ENCODE measurements at regions not wholly inside any gene's neighbourhood (a gene's known extent, or its start where the extent isn't known, plus 50 kb on each side); places are given as distances from the start of the nearest gene placed in this dataset.

DNA sequence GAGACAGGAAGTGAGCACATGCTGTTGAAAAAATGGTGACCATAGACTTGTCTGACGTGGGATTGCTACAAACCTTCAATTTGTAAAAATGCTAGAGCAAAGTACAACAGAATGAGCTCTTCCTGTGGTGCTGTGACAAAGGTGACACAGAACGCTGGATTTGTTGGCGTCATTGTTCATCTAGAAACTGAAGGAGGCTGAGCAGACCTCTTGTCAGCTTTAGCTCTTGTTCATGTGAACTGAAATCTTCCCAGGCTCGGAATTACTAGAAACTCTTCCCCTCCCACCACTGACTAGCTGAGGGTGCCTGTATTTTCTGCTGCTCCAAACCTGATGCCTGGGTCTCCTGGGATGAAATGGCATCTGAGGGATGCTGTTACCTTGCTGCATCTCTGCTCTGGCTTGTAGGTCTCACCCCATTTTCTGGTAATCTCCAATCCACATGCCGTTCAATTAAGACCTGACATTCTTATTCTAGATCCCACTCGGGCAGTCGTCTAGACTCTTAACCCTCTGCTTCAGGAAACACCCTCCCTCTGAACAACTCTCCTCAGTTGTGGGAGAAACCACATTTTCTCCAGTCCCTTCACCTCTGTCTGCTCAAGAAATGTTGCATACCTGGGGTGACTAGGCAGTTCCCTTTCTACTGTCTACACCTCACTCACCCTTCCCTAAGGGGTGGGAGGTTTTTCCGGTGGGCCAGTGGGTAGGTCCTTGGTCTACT lies 349.3 kb downstream of the CXCL12 start:
- Histone ChIP-seq H4K20me1 (ENCODE audit: control insufficient read depth, extremely low read depth, insufficient read depth, low read length) (no peaks in the 10 kb centered on the region), H3K9ac (ENCODE audit: control insufficient read depth, extremely low read depth, insufficient read depth, low read length) (no peak overlapping the region), H3K9me1 (ENCODE audit: control insufficient read depth, extremely low read depth, insufficient read depth, low read length) (no peaks in the 10 kb centered on the region), H3K4me1 (ENCODE audit: control insufficient read depth, extremely low read depth, insufficient read depth, low read length) (no peaks in the 10 kb centered on the region), H3K79me2 (ENCODE audit: control insufficient read depth, insufficient read depth, low read length) (no peaks in the 10 kb centered on the region), H3K9me3 (ENCODE audit: control insufficient read depth, low read depth, low read length) (no peaks in the 10 kb centered on the region), H3K27me3 (ENCODE audit: control insufficient read depth, extremely low read depth, insufficient read depth, low read length) (no peaks in the 10 kb centered on the region), H3K4me2 (ENCODE audit: control insufficient read depth, extremely low read depth, insufficient read depth, low read depth, low read length) (no peak overlapping the region), H3K36me3 (ENCODE audit: control insufficient read depth in 2 of 2, extremely low read depth in 1 of 2, insufficient read depth in 2 of 2, low read length in 2 of 2) (no peaks in the 10 kb centered on the region), H2AFZ (ENCODE audit: control insufficient read depth, low read length) (no peak overlapping the region), H3K27ac (ENCODE audit: control insufficient read depth, insufficient read depth, low read length) (no peak overlapping the region), H3K4me3 (ENCODE audit: control insufficient read depth in 2 of 3, extremely low read depth in 1 of 3, insufficient read depth in 2 of 3, low read depth in 1 of 3, low read length in 3 of 3) (no peak overlapping the region)
- TF ChIP-seq, protein P1, sequence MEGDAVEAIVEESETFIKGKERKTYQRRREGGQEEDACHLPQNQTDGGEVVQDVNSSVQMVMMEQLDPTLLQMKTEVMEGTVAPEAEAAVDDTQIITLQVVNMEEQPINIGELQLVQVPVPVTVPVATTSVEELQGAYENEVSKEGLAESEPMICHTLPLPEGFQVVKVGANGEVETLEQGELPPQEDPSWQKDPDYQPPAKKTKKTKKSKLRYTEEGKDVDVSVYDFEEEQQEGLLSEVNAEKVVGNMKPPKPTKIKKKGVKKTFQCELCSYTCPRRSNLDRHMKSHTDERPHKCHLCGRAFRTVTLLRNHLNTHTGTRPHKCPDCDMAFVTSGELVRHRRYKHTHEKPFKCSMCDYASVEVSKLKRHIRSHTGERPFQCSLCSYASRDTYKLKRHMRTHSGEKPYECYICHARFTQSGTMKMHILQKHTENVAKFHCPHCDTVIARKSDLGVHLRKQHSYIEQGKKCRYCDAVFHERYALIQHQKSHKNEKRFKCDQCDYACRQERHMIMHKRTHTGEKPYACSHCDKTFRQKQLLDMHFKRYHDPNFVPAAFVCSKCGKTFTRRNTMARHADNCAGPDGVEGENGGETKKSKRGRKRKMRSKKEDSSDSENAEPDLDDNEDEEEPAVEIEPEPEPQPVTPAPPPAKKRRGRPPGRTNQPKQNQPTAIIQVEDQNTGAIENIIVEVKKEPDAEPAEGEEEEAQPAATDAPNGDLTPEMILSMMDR (optimal IDR thresholded peaks at IDR 0.05 in 1 of 3, IDR thresholded peaks at IDR 0.05 in 1 of 3, conservative IDR thresholded peaks at IDR 0.05 in 1 of 3; ENCODE audit: extremely low read depth in 1 of 3, insufficient read depth in 2 of 3, low read length in 3 of 3) = no peak
- no peak for TF ChIP-seq EZH2 (IDR thresholded peaks at IDR 0.05; ENCODE audit: low read length)
- DNase-seq (ENCODE audit: low read depth, low spot score) (no peak), FAIRE-seq (no peak)
- dilution Hi-C loops (cut with MboI; ENCODE audit: extremely low pct_ligation_motif_present, low sequenced_read_pairs) = no loop called here

DNA sequence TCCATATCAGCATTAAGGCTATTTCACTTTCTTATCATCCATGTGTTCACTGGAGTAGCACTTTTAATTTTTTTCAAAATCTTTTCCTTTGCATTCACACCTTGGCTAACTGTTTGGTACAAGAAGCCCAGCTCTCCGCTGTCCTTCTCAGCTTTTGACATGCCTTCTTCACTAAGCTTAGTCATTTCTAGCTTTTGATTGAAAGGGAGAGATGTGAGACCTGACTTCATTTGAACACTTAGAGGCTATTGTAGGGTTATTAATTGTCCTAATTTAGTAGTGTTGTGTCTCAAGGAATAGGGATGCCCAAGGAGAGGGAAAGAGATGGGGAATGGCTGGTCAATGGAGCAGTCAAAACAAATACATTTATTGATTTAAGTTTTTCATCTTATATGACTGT lies 350.0 kb downstream of the CXCL12 start:
- Histone ChIP-seq H4K20me1 (ENCODE audit: control insufficient read depth, extremely low read depth, insufficient read depth, low read length) (no peaks in the 10 kb centered on the region), H2AFZ (ENCODE audit: control insufficient read depth, low read length) (no peak overlapping the region), H3K9me3 (ENCODE audit: control insufficient read depth, low read depth, low read length) (no peaks in the 10 kb centered on the region), H3K9ac (ENCODE audit: control insufficient read depth, extremely low read depth, insufficient read depth, low read length) (no peak overlapping the region), H3K4me3 (ENCODE audit: control insufficient read depth in 2 of 3, extremely low read depth in 1 of 3, insufficient read depth in 2 of 3, low read depth in 1 of 3, low read length in 3 of 3) (no peak overlapping the region), H3K9me1 (ENCODE audit: control insufficient read depth, extremely low read depth, insufficient read depth, low read length) (no peaks in the 10 kb centered on the region), H3K36me3 (ENCODE audit: control insufficient read depth in 2 of 2, extremely low read depth in 1 of 2, insufficient read depth in 2 of 2, low read length in 2 of 2) (no peaks in the 10 kb centered on the region), H3K27ac (ENCODE audit: control insufficient read depth, insufficient read depth, low read length) (no peak overlapping the region), H3K4me1 (ENCODE audit: control insufficient read depth, extremely low read depth, insufficient read depth, low read length) (no peaks in the 10 kb centered on the region), H3K4me2 (ENCODE audit: control insufficient read depth, extremely low read depth, insufficient read depth, low read depth, low read length) (no peak overlapping the region), H3K79me2 (ENCODE audit: control insufficient read depth, insufficient read depth, low read length) (no peaks in the 10 kb centered on the region), H3K27me3 (ENCODE audit: control insufficient read depth, extremely low read depth, insufficient read depth, low read length) (no peaks in the 10 kb centered on the region)
- TF ChIP-seq, protein P1 (optimal IDR thresholded peaks at IDR 0.05 in 1 of 3, IDR thresholded peaks at IDR 0.05 in 1 of 3, conservative IDR thresholded peaks at IDR 0.05 in 1 of 3; ENCODE audit: extremely low read depth in 1 of 3, insufficient read depth in 2 of 3, low read length in 3 of 3) = no peak
- TF ChIP-seq EZH2 (IDR thresholded peaks at IDR 0.05; ENCODE audit: low read length) = no peak
- dilution Hi-C loops (cut with MboI; ENCODE audit: extremely low pct_ligation_motif_present, low sequenced_read_pairs) = no loop called here
- DNase-seq (ENCODE audit: low read depth, low spot score) (no peak), FAIRE-seq (no peak)
